BJ (cell line): ENCODE measurements at regions not wholly inside any gene's neighbourhood (a gene's known extent, or its start where the extent isn't known, plus 50 kb on each side); places are given as distances from the start of the nearest gene placed in this dataset.

Experiments
- CTCF ChIA-PET: fragments of 350-600 bp; formaldehyde crosslinking; extraction: SDS; loops from one replicate; lab custom pipeline; 2021; ENCODE audit warnings: antibody characterized with exemption, inconsistent platforms; lab: Yijun Ruan, JAX
- POLR2A ChIA-PET: fragments of 300-600 bp; sonication (Branson Sonifier 250); formaldehyde crosslinking; extraction: SDS; loops from one replicate; lab custom pipeline; 2021; ENCODE audit warnings: antibody characterized with exemption; lab: Charles Lee
- DNase-seq: peaks from one replicate; pipeline ENCODE4 v3.0.0-alpha.2; 2011; ENCODE audit warnings: low read depth
- H3K27me3 ChIP-seq: 2 replicates; pipeline ENCODE4 v1.6.0; 2011; ENCODE audit warnings: low read length; ENCODE audit not compliant: control insufficient read depth, insufficient read depth
- H3K36me3 ChIP-seq: 2 replicates; pipeline ENCODE4 v1.5.1; 2011; ENCODE audit warnings: low read length; ENCODE audit not compliant: control insufficient read depth, insufficient read depth
- H3K4me3 ChIP-seq: 2 replicates; pipeline ENCODE4 v1.5.1; 2011; ENCODE audit warnings: low read depth, mild to moderate bottlenecking, control low read depth, low read length
- TF ChIP-seq, protein P1 (sequence below): IDR thresholded peaks from 2 replicates; pipeline ENCODE4 v1.5.1; 2011; ENCODE audit warnings: low read depth, mild to moderate bottlenecking, control low read depth, inconsistent platforms, low read length, moderate library complexity; ENCODE audit not compliant: insufficient read depth

DNA sequence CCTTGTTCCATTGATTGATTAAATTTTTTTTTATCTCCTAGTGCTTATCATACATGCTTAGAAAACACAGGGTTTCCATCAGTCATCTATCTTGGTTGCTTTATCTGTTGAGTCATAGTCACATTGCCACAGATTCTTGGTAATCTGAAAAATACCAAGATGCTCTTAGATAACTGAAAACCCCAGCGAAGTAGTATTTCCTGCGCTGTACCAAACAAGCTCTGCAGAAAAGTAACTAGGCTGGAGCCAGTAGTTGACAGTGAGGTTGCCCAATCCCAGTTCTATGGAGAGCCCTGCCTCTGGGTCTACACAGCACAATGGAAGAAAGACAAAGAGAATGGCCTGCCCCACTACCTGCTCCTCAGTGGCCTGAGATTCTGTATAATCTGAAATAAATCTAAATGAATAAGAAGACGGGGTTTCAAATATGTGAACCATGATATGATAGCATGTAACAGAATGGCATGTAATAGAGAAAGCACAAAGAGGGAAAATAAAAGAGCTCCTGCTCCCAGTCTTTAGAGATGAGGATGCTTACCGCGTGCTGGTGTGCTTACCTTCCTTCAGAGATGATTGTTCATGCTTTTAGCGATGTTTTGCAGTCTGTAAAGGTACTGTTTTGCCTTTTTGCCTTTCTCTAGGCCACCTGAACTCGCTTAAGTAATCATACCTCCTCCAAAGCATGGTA is 55.3 kb upstream of the RAPGEF2 start:
- TF ChIP-seq, protein P1, sequence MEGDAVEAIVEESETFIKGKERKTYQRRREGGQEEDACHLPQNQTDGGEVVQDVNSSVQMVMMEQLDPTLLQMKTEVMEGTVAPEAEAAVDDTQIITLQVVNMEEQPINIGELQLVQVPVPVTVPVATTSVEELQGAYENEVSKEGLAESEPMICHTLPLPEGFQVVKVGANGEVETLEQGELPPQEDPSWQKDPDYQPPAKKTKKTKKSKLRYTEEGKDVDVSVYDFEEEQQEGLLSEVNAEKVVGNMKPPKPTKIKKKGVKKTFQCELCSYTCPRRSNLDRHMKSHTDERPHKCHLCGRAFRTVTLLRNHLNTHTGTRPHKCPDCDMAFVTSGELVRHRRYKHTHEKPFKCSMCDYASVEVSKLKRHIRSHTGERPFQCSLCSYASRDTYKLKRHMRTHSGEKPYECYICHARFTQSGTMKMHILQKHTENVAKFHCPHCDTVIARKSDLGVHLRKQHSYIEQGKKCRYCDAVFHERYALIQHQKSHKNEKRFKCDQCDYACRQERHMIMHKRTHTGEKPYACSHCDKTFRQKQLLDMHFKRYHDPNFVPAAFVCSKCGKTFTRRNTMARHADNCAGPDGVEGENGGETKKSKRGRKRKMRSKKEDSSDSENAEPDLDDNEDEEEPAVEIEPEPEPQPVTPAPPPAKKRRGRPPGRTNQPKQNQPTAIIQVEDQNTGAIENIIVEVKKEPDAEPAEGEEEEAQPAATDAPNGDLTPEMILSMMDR = no peak
- no peak for DNase-seq
- ChIA-PET CTCF (no interaction called here), POLR2A (no interaction called here)
- no peaks in the 10 kb centered on the region for H3K36me3 ChIP-seq
- H3K27me3 ChIP-seq = no peaks in the 10 kb centered on the region; the same call in 1 of the 2 replicates
- H3K4me3 ChIP-seq = no peak overlapping the region

DNA sequence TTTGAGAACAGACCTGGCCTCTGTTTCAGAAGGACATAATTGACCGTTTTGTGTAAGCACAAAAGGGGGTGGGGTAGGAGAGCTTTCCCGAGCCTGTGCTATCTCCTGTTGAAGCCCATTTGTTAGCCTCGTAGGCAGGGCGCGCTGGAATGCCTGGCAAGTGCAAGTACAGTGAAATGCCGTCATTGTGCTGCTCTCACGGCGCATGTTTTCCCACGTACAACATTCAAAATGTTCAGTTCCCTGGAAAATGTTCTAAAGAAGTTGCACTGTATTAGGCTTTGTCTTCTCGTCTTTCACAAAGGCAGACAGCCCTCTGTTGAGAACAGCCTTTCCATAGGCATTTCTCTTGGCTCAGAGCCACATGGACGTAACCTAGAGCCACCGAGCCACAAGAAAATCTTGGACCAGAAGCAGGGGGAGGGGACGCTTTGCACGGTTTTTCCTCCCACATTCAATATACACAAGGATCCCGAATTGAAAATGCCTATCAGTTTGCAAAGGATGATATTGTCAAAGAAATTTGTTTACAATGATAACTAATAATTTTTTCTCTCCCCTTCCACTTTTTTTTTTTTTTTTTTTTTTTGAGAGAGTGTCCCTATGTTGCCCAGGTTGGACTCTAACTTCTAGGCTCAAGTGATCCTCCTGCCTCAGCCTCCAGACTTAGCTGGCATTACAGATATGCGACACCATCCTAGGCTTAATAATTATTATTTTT is 54.6 kb upstream of the RAPGEF2 start:
- Histone ChIP-seq H3K36me3 (no peaks in the 10 kb centered on the region), H3K27me3 (no peaks in the 10 kb centered on the region; the same call in 1 of the 2 replicates), H3K4me3 (no peak overlapping the region)
- no peak for DNase-seq
- ChIA-PET POLR2A (no interaction called here), CTCF (no interaction called here)
- TF ChIP-seq, protein P1 = no peak

DNA sequence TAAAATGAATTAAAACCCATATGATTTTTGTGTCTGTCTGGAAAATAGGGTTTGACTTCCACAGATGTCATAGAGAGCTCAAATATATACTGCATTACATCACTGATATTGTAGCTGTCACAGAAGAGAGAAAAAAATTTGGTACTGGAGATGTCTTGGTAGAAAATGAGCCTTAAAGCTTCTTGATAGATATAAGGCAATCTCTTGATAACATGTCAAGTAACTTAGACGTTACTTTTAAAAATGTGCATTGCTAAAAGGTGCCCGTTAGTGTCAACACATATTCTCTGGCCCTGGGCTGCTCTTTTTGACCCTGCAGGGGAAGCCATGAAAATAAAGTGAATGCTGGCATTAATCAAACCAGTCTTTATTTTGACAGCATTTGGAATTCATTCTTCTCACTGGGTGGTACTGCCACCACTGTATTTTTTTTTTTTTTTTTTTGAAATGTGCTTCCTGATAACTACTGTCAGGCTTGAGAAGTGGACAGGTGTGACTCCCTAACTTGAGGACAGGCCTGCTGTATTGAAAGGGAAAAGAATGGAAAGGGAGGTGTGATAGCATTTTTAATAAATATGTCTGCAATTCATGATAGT is 53.0 kb upstream of the RAPGEF2 start:
- DNase-seq = no peak
- ChIA-PET CTCF (no interaction called here), POLR2A (no interaction called here)
- H3K36me3 ChIP-seq = no peaks in the 10 kb centered on the region
- no peak overlapping the region for H3K4me3 ChIP-seq
- TF ChIP-seq, protein P1 = no peak
- H3K27me3 ChIP-seq = no peaks in the 10 kb centered on the region; the same call in 1 of the 2 replicates

DNA sequence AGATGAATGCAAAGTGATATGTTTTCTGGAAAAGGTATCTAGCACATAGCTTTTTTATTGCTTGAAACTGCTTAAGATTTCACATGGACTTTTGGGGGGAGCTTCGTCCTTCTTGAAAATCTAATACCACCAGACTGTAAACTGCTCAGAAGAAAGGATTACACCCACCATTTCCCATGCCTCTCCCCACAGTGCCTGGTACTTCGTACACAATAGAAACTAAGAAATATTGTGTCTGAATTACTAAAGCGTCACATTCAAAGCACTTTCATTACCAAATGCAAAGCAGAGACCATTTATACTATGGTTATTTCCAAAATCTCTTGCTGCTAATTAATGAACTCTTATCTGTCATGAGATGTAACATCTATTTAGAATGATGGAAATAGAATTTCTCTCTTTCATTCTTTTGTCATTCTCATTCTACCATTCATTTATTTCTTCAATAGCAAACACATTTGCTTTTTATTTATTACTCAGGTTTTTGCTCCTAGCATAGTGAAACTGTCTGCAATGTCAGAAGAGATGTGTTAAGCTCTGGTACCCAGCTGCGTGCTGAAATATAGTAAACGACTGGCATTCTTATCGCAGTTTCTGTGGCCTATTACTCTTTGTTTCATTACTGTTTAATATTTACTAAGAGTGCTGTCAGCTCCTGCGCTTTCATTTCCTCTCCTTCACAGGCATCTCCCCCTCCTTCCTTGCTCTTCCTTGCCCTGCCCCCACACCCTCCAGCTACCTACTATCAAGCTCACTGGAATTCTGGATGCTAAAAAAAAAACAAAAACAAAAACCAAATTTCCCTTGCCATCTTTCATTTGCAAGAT is 51.4 kb upstream of the RAPGEF2 start:
- no peak for DNase-seq
- Histone ChIP-seq H3K27me3 (peaks cover 1% of the 10 kb centered on the region; the same call in 1 of the 2 replicates), H3K4me3 (no peak overlapping the region), H3K36me3 (no peaks in the 10 kb centered on the region)
- CTCF ChIA-PET = interaction anchor here (1.3 kb wide), 1 partner anchor 17 kb away, joined by 3 read pairs; a partner anchor contains a TSS
- TF ChIP-seq, protein P1 = no peak
- POLR2A ChIA-PET = interaction anchor here (0.5 kb wide), 1 partner anchor 181 kb away, joined by 6 read pairs; no protein-coding TSS in a partner anchor
